GM18511 (cell line): ENCODE measurements at regions not wholly inside any gene's neighbourhood (a gene's known extent, or its start where the extent isn't known, plus 50 kb on each side); places are given as distances from the start of the nearest gene placed in this dataset.
"Not testable (repeated sequence)": the region's sequence is repeated elsewhere in the genome, so short reads cannot be mapped to it uniquely, and the experiment has no call there.

ENCODE experiments used
- ATAC-seq: cut with Tn5 transposase; IDR thresholded peaks from one replicate; pipeline ENCODE4 v1.9.1; 2021; ENCODE audit warnings: mild to moderate bottlenecking, moderate library complexity; ENCODE audit not compliant: unreplicated experiment

- ATAC-seq = no peak
These were observed 344.1 kb downstream of the TMEM38B start for GRCh38 chr9:106038266-106039001.

GRCh38 chr9:106039151-106039935 is 345.0 kb downstream of the TMEM38B start:
- no peak for ATAC-seq

GRCh38 chr9:106041920-106042319 is 347.6 kb downstream of the TMEM38B start:
- not testable (repeated sequence) for ATAC-seq

GRCh38 chr9:106051545-106051944 is 357.2 kb downstream of the TMEM38B start:
- no peak for ATAC-seq

- ATAC-seq = no peak
These were observed 357.8 kb downstream of the TMEM38B start for GRCh38 chr9:106052166-106052565.

- ATAC-seq = no peak
These were observed 358.4 kb downstream of the TMEM38B start for GRCh38 chr9:106052735-106053134.

- ATAC-seq = no peak
These were observed 362.0 kb downstream of the TMEM38B start for GRCh38 chr9:106056328-106056727.

GRCh38 chr9:106058460-106058859 is 364.1 kb downstream of the TMEM38B start:
- ATAC-seq = no peak

GRCh38 chr9:106059886-106060285 is 365.5 kb downstream of the TMEM38B start:
- ATAC-seq = no peak

- ATAC-seq = no peak
These were observed 366.5 kb downstream of the TMEM38B start for GRCh38 chr9:106060885-106061284.

GRCh38 chr9:106062250-106062649 is 367.9 kb downstream of the TMEM38B start:
- no peak for ATAC-seq

- no peak for ATAC-seq
These were observed 370.8 kb downstream of the TMEM38B start for GRCh38 chr9:106065136-106065535.

- ATAC-seq = no peak
These were observed 371.4 kb downstream of the TMEM38B start for GRCh38 chr9:106065579-106066214.

GRCh38 chr9:106066940-106067524 is 372.7 kb downstream of the TMEM38B start:
- no peak for ATAC-seq

- no peak for ATAC-seq
These were observed 374.9 kb downstream of the TMEM38B start for GRCh38 chr9:106069241-106069640.

GRCh38 chr9:106072421-106072820 is 378.1 kb downstream of the TMEM38B start:
- ATAC-seq = no peak

- no peak for ATAC-seq
These were observed 379.7 kb downstream of the TMEM38B start for GRCh38 chr9:106074006-106074405.

- ATAC-seq = no peak
These were observed 381.1 kb downstream of the TMEM38B start for GRCh38 chr9:106075236-106075959.

GRCh38 chr9:106075960-106076327 is 381.6 kb downstream of the TMEM38B start:
- no peak for ATAC-seq

- ATAC-seq = no peak
These were observed 382.4 kb downstream of the TMEM38B start for GRCh38 chr9:106076711-106077110.

GRCh38 chr9:106077731-106078130 is 383.4 kb downstream of the TMEM38B start:
- ATAC-seq = no peak
